Peyer's patch (tissue), 4 donors: ENCODE measurements at regions not wholly inside any gene's neighbourhood (a gene's known extent, or its start where the extent isn't known, plus 50 kb on each side); places are given as distances from the start of the nearest gene placed in this dataset.

Experiments
- DNase-seq, 3 donors: peaks; one replicate each; pipeline ENCODE4 v3.0.0-alpha.2; 2017 to 2019
- H3K27ac ChIP-seq, 4 donors: fragments of 200-600 bp; sonication (generic); one replicate each; pipeline ENCODE4 v1.5.1; 2016 to 2019
- H3K27me3 ChIP-seq, 2 donors: fragments of 200-600 bp; sonication (generic); one replicate each; pipeline ENCODE4 v1.5.1; 2019
- H3K36me3 ChIP-seq, 3 donors: fragments of 200-600 bp; sonication (generic); one replicate each; pipeline ENCODE4 v1.5.1; 2016 to 2019
- H3K4me1 ChIP-seq, 4 donors: fragments of 200-600 bp; sonication (generic); one replicate each; pipeline ENCODE4 v1.5.1; 2016 to 2019
- H3K4me3 ChIP-seq, 4 donors: fragments of 200-600 bp; sonication (generic); 1 replicate in 3 of 4; 2 replicates in 1 of 4; pipeline ENCODE4 v1.5.1; 2016 to 2019; ENCODE audit warnings: mild to moderate bottlenecking in 1 of 4
- H3K9me3 ChIP-seq, 4 donors: fragments of 200-600 bp; sonication (generic); one replicate each; pipeline ENCODE4 v1.5.1; 2016 to 2019; ENCODE audit warnings: mild to moderate bottlenecking in 1 of 4
- POLR2A ChIP-seq, 2 donors: fragments of 450-650 bp; IDR thresholded peaks; one replicate each; pipeline ENCODE4 v1.5.1; 2017; ENCODE audit warnings: antibody characterized with exemption in 2 of 2, mild to moderate bottlenecking in 2 of 2, moderate library complexity in 2 of 2
- TF ChIP-seq, protein P1 (sequence below), 6 experiments: fragments of 450-650 bp in 4 of 6; fragments of 200-600 bp in 2 of 6; sonication (generic) in 1 of 6; IDR thresholded peaks; one replicate each; pipeline ENCODE4 v1.5.1; 2017 to 2019; ENCODE audit warnings: antibody characterized with exemption in 6 of 6, mild to moderate bottlenecking in 3 of 6, moderate library complexity in 1 of 6

GRCh38 chr11:11701070-11701469, 79.3 kb upstream of the GALNT18 start:
- no peaks in the 10 kb centered on the region for H3K27me3 ChIP-seq
- H3K4me3 ChIP-seq, result no peak overlapping the region
- H3K4me1 ChIP-seq, result no peaks in the 10 kb centered on the region
- TF ChIP-seq, protein P1, sequence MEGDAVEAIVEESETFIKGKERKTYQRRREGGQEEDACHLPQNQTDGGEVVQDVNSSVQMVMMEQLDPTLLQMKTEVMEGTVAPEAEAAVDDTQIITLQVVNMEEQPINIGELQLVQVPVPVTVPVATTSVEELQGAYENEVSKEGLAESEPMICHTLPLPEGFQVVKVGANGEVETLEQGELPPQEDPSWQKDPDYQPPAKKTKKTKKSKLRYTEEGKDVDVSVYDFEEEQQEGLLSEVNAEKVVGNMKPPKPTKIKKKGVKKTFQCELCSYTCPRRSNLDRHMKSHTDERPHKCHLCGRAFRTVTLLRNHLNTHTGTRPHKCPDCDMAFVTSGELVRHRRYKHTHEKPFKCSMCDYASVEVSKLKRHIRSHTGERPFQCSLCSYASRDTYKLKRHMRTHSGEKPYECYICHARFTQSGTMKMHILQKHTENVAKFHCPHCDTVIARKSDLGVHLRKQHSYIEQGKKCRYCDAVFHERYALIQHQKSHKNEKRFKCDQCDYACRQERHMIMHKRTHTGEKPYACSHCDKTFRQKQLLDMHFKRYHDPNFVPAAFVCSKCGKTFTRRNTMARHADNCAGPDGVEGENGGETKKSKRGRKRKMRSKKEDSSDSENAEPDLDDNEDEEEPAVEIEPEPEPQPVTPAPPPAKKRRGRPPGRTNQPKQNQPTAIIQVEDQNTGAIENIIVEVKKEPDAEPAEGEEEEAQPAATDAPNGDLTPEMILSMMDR (IDR thresholded peaks at IDR 0.05), result no peak
- no peak for TF ChIP-seq POLR2A (IDR thresholded peaks at IDR 0.05)
- no peak for DNase-seq
- H3K9me3 ChIP-seq, result no peaks in the 10 kb centered on the region
- H3K27ac ChIP-seq, result no peak overlapping the region
- no peaks in the 10 kb centered on the region for H3K36me3 ChIP-seq

- Histone ChIP-seq H3K27ac (no peak overlapping the region), H3K27me3 (no peaks in the 10 kb centered on the region), H3K36me3 (no peaks in the 10 kb centered on the region), H3K4me1 (no peaks in the 10 kb centered on the region), H3K9me3 (no peaks in the 10 kb centered on the region), H3K4me3 (no peak overlapping the region)
- TF ChIP-seq POLR2A (IDR thresholded peaks at IDR 0.05), result no peak
- TF ChIP-seq, protein P1 (IDR thresholded peaks at IDR 0.05), result no peak
- no peak for DNase-seq
Measured at GRCh38 chr11:11697796-11698195, 76.0 kb upstream of the GALNT18 start.

DNA sequence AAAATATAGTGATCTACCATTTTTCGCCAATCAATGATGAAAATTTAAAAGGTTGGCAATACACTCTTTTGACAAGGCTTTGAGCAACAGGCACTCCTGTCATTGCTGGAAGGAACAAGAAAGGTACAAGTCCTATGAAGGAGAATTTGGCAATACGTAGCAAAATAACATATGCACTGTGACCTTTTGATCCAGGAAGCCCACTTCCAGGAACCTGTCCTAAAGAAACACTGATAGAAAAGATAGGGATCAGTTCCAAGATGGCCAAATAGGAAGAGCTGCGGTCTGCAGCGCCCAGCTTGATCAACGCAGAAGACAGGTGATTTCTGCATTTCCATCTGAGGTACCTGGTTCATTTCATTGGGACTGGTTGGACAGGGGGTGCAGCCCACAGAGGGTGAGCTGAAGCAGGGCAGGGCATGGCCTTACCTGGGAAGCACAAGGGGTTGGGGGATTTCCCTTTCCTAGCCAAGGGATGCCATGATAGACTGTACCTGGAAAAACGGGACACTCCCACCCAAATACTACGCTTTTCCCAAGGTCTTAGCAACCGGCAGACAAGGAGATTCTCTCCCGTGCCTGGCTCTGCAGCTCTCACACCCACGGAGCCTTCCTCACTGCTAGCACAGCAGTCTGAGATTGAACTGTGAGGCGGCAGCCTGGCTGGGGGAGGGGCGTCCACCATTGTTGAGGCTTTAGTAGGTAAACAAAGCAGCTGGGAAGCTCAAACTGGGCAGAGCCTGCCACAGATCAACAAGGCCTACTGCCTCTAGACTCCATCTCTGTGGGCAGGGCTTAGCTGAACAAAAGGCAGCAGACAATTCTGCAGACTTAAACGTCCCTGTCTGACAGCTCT, 69.7 kb upstream of the GALNT18 start:
- DNase-seq, result no peak
- H3K27me3 ChIP-seq, result no peaks in the 10 kb centered on the region
- TF ChIP-seq POLR2A (IDR thresholded peaks at IDR 0.05), result no peak
- TF ChIP-seq, protein P1 (IDR thresholded peaks at IDR 0.05), result no peak
- H3K36me3 ChIP-seq, result no peaks in the 10 kb centered on the region
- no peak overlapping the region for H3K27ac ChIP-seq
- no peak overlapping the region for H3K4me3 ChIP-seq
- H3K4me1 ChIP-seq, result no peaks in the 10 kb centered on the region
- H3K9me3 ChIP-seq, result no peaks in the 10 kb centered on the region

- no peaks in the 10 kb centered on the region for H3K36me3 ChIP-seq
- no peak overlapping the region for H3K4me3 ChIP-seq
- no peak for TF ChIP-seq POLR2A (IDR thresholded peaks at IDR 0.05)
- TF ChIP-seq, protein P1 (IDR thresholded peaks at IDR 0.05), result no peak
- H3K4me1 ChIP-seq, result no peaks in the 10 kb centered on the region
- H3K27me3 ChIP-seq, result no peaks in the 10 kb centered on the region
- H3K27ac ChIP-seq, result no peak overlapping the region
- H3K9me3 ChIP-seq, result no peaks in the 10 kb centered on the region
- DNase-seq, result no peak
Measured at GRCh38 chr11:11681536-11681935, 59.7 kb upstream of the GALNT18 start.

DNA sequence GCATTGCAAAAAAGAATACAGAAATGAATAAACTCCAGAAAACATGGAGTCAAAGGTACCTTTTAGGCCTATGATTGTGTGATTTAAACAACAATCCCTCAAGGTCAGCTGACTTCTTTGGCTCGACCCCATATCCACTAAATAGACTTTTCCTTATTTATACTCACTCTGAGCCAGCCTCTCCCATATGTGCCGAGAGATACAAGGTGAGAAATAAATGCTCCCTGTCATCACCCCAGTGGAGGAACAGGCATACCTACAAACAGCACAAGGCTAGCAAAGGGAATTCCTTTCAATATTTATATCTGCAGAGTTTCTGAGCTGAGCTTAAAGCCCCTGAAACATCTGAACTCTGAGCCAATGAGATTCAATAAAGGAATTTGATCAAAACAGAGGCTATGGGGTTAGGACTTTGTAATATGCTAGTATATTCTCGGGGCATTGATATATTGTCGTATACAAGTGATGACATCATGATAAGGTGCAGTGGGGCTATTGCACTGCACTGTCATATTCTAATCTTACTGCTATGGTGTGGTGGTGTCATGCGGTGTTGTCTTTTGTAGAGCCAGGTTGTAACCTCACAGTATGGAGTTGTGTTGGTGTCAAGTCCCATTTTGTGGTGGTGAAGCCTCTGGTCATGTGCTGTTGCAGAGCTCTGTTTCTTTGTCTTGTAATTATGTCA, 56.0 kb upstream of the GALNT18 start:
- no peak for TF ChIP-seq POLR2A (IDR thresholded peaks at IDR 0.05)
- TF ChIP-seq, protein P1 (IDR thresholded peaks at IDR 0.05), result no peak
- DNase-seq, result no peak
- H3K4me3 ChIP-seq, result no peak overlapping the region
- H3K9me3 ChIP-seq, result no peaks in the 10 kb centered on the region
- no peaks in the 10 kb centered on the region for H3K27me3 ChIP-seq
- no peaks in the 10 kb centered on the region for H3K4me1 ChIP-seq
- H3K36me3 ChIP-seq, result no peaks in the 10 kb centered on the region
- no peak overlapping the region for H3K27ac ChIP-seq
